ENCODE measurements at regions not wholly inside any gene's neighbourhood (a gene's known extent, or its start where the extent isn't known, plus 50 kb on each side); places are given as distances from the start of the nearest gene placed in this dataset.

GRCh38 chr7:152556013-152556755 is 119.8 kb downstream of the XRCC2 start:
- no peak overlapping the region for H3K27ac ChIP-seq
- in situ Hi-C loops (cut with MboI; ENCODE audit: low sequenced_read_pairs in 4 of 4) = no loop called here
- no peaks in the 10 kb centered on the region for H3K27me3 ChIP-seq
- no peaks in the 10 kb centered on the region for H3K4me1 ChIP-seq
- intact Hi-C loops (cut with DNase I; ENCODE audit: low total_unique reads) = no loop called here
- no peaks in the 10 kb centered on the region for H3K9me3 ChIP-seq
- H3K4me3 ChIP-seq = no peak overlapping the region
- TF ChIP-seq CTCF (IDR thresholded peaks at IDR 0.05 in 4 of 5, conservative IDR thresholded peaks at IDR 0.05 in 1 of 5) (no peak), POLR2A (IDR thresholded peaks at IDR 0.05) (no peak)
- ATAC-seq (no peak), DNase-seq (no peak)
- no peaks in the 10 kb centered on the region for H3K36me3 ChIP-seq

- no peak for TF ChIP-seq CTCF (IDR thresholded peaks at IDR 0.05 in 4 of 5, conservative IDR thresholded peaks at IDR 0.05 in 1 of 5)
- no peak for TF ChIP-seq POLR2A (IDR thresholded peaks at IDR 0.05)
Measured at GRCh38 chr7:152553671-152554317, 118.0 kb upstream of the KMT2C start.

GRCh38 chr7:152551304-152552036 is 115.7 kb upstream of the KMT2C start:
- Histone ChIP-seq H3K27ac (no peak overlapping the region), H3K9me3 (no peaks in the 10 kb centered on the region), H3K27me3 (no peaks in the 10 kb centered on the region), H3K4me1 (no peaks in the 10 kb centered on the region), H3K4me3 (no peak overlapping the region), H3K36me3 (no peaks in the 10 kb centered on the region)
- intact Hi-C loops (cut with DNase I; ENCODE audit: low total_unique reads) = no loop called here
- in situ Hi-C loops (cut with MboI; ENCODE audit: low sequenced_read_pairs in 4 of 4) = no loop called here
- DNase-seq (no peak), ATAC-seq (no peak)
- no peak for TF ChIP-seq CTCF (IDR thresholded peaks at IDR 0.05 in 4 of 5, conservative IDR thresholded peaks at IDR 0.05 in 1 of 5)

More at GRCh38 chr7:152553671-152554317, 118.0 kb upstream of the KMT2C start:
- ATAC-seq (no peak), DNase-seq (no peak)
- no peak overlapping the region for H3K27ac ChIP-seq
- no peaks in the 10 kb centered on the region for H3K4me1 ChIP-seq
- no peak overlapping the region for H3K4me3 ChIP-seq
- H3K36me3 ChIP-seq = no peaks in the 10 kb centered on the region
- no peaks in the 10 kb centered on the region for H3K27me3 ChIP-seq
- in situ Hi-C loops (cut with MboI; ENCODE audit: low sequenced_read_pairs in 4 of 4) (no loop called here), intact Hi-C loops (cut with DNase I; ENCODE audit: low total_unique reads) (no loop called here)
- no peaks in the 10 kb centered on the region for H3K9me3 ChIP-seq

- no peak overlapping the region for H3K4me3 ChIP-seq
- in situ Hi-C loops (cut with MboI; ENCODE audit: low sequenced_read_pairs in 4 of 4) (no loop called here), intact Hi-C loops (cut with DNase I; ENCODE audit: low total_unique reads) (no loop called here)
- no peaks in the 10 kb centered on the region for H3K9me3 ChIP-seq
- TF ChIP-seq POLR2A (IDR thresholded peaks at IDR 0.05) = no peak
- H3K27ac ChIP-seq = no peak overlapping the region
- no peak for ATAC-seq
- no peak for DNase-seq
- no peaks in the 10 kb centered on the region for H3K36me3 ChIP-seq
- no peaks in the 10 kb centered on the region for H3K4me1 ChIP-seq
- H3K27me3 ChIP-seq = no peaks in the 10 kb centered on the region
Measured at GRCh38 chr7:152544971-152545619, 109.3 kb upstream of the KMT2C start.

- intact Hi-C loops (cut with DNase I; ENCODE audit: low total_unique reads) (no loop called here), in situ Hi-C loops (cut with MboI; ENCODE audit: low sequenced_read_pairs in 4 of 4) (no loop called here)
- ATAC-seq = no peak
- Histone ChIP-seq H3K4me3 (no peak overlapping the region), H3K4me1 (no peaks in the 10 kb centered on the region), H3K36me3 (no peaks in the 10 kb centered on the region), H3K27me3 (no peaks in the 10 kb centered on the region), H3K27ac (no peak overlapping the region), H3K9me3 (no peaks in the 10 kb centered on the region)
- DNase-seq = no peak
- TF ChIP-seq CTCF (IDR thresholded peaks at IDR 0.05 in 4 of 5, conservative IDR thresholded peaks at IDR 0.05 in 1 of 5) (no peak), POLR2A (IDR thresholded peaks at IDR 0.05) (no peak)
Measured at GRCh38 chr7:152544481-152544927, 108.7 kb upstream of the KMT2C start.
